CD4-positive, alpha-beta T cell treated with Interferon gamma for 1 hour (primary cell): ENCODE measurements at regions not wholly inside any gene's neighbourhood (a gene's known extent, or its start where the extent isn't known, plus 50 kb on each side); places are given as distances from the start of the nearest gene placed in this dataset.

Source experiments
- DNase-seq: peaks from one replicate; pipeline ENCODE4 v3.0.0-alpha.2; 2020

DNA sequence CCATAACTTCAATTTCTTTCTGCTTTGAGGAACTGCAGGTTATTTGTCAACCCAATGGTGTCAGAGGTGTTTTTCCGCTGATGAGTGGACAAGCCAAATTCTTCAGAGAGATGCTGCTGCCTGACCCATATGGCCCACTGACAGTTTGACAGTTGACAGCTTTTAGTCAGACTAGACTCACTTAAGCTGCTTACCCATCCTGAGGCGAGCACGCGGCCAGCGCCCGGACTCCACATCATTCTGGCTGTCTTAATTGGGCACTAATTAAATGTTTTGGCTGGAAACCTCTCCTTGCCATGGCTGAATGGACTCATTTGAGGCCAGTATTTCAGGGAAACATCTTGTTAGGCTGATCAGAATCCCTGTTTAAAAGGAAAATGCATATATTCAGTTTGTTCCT, 316.1 kb upstream of the FANCL start:
- DNase-seq: no peak

GRCh38 chr2:58553937-58554336, 312.8 kb upstream of the FANCL start:
- no peak for DNase-seq

DNA sequence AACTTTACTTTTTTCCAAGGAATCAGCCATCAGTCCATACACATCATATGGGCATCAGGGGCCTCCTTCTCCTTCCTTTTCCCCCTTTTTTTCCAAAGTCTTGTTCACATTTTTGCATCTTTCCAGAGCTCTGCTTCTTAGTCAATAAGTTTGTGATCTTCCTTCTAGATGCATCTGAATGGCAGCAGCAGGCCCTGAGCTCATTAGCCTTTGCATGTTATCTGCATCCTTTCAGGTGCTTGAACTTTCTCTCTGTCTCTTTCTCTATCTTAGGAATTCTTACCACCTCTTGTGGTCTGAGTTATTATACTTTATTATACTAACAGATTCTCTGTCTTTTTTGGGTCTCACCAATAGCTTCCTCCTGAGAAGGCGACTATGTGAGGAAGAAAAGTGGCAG, 312.4 kb upstream of the FANCL start:
- DNase-seq: no peak

GRCh38 chr2:58545300-58546280, 304.5 kb upstream of the FANCL start:
- no peak for DNase-seq

- DNase-seq: no peak
Observed at GRCh38 chr2:58543442-58543841, 302.3 kb upstream of the FANCL start.

- DNase-seq: no peak
Observed at GRCh38 chr2:58541511-58541910, 300.4 kb upstream of the FANCL start.

DNA sequence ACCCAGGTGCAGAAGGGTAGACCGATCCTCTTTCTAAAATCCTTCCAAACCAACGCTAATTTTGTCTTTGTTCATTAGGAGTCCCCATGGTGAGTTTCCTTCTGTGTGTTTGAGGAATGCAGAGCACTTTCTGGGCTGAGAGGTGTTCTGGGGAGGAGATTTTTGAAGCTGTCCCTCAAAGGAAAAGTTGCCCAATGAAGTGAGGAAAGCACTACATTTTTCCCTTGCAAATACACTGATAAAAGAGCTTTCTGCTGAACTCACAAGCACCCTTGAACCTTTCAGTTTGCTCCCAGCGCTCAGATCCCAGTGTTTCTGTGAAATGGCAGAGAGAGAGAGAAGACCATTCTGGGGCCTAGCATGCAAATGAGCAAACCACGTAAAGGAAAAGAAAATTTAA, 299.6 kb upstream of the FANCL start:
- no peak for DNase-seq

DNA sequence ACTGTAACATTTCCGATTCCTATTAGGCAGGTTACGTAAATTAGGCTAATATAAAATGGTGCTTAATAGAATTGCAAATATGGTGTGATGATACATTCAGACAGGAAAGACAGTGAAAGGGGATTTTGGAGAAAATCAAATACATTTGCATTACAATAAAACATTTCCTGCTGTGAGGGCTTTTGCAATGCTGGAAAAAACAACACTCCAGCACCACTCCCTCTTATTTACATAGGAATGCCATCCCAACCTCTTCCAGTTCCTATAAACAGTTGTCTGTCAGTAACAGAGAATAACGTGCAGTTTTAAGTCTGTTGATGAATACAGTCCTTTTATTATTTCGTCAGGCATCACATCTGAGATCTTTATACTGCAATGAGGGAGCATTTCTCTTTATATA, 298.8 kb upstream of the FANCL start:
- DNase-seq: no peak

DNA sequence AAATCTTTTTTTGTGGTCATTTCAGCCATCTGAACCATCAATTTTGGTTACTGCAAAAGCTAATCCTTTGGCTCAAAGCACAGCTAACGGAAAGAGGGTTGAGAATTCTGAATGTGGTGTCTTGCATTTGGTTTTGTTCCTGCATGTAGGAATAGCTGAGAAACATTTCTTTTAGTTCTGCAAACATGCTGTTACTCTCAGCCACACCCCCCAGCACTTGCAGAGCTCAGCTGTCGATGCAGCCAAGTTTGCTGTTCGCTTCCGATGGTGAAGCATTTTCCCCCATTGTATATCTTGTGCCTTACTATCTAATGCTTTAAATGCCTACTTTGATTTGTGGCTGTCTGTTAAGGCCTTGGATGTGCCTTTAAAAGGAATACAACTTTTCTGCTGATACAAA, 294.9 kb upstream of the FANCL start:
- no peak for DNase-seq

DNA sequence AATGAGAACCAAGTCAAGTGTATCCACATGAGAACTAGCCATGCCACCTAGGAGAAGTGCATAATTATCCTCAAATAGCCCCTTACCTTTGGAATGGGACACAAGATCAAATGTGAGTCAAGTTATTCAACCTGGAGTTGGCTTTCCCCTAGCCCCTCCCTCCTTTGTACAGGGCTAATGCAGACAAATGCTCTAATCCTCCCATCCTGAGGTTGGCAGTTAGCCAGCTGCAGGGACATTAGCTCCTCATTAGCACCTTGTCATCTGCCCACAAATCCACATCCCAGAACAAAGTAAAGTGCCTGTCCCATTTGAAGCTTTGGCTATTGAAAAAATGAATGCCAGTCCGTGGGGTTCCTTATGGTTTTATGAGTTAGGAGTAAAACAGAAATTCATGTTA, 294.1 kb upstream of the FANCL start:
- no peak for DNase-seq

DNA sequence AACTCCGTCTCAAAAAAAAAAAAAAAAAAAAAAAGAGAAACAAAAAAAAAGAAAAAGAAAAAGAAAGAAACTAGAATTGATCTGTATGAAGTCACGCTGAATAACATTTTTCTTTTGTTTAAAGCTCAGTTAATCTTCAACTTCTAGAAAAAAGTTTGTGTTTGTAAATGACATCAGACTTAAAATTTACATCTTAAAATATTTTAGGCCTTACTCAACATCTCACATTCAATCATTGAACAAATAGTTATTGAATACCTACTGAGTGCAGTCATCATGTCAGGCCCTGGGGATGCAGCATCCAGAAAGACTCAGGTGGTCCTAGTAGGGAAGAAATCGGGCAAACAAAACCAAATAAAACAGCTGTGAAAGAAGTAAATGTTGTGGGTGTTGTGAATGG, 292.3 kb upstream of the FANCL start:
- no peak for DNase-seq

DNA sequence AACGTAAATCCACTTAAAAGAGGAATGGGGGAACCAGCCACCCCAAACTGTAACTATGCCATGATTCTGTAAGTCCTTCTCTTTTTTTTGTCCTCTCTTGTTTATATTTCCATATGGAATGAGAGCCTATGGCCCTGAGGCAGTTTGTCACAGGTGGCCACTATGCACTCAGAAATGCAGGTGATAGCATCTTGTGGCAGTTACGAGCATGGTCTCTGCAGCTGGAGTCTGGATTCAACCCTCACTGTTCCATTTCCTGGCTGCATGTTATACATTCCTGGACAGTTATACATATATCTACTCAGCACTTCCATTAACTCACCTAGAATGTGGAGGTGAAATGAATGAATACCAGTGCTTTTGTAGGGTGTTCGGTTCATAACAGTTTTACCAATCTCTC, 291.5 kb upstream of the FANCL start:
- DNase-seq: no peak

DNA sequence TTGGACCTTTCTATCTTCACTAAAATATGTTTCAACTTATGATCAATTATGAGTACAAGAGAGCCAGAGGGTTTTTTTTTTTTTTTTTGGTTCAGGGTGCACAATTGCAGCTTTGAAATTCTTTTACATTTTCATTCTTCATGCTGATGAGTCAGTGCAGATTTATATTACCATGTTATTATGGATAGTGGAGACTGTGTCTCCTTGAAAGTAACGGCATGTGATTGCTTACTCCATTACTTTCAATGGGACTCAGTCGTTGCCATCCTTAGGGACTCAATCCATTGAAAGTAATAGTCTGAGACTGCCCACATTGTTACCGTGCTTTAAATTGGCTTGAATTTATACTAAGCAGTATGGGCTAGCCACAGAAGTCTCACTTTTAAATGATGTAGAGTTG, 286.5 kb upstream of the FANCL start:
- no peak for DNase-seq

DNA sequence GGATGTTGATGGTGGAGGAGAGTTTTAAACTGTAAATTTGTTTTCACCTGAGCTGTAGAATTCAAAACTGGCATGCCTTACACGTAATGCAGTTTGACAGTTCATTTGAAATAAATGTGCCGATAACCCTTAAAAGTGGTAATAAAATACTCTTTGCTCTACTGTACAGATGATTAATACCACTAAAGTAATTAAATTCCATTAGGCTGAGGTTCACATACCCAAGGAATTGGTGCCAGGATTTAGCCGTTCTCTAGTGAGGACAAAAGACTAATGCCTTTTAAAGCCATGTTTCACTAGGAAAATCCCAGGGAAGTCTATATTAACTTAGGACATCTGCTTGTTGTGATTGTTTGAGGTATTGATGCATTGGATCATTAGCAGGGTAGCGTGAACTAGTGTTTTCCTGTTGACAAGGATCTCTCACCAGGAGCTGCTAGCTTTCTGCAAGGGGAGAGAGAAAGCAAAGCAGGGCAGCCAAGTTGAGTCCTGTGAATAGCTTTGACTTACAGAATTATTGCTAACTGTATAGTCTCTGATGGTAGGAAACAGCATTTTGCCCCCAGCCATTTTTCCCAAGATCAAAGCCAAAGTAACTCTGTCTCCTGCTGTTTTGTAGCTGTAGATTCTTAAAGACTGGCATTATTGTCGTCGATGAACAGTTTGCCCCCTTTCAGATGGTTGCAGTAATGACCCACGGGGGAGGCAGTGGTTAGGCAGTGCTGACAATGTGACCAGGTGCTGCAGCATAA, 280.9 kb upstream of the FANCL start:
- DNase-seq: no peak

- DNase-seq: no peak
Observed at GRCh38 chr2:58520903-58521302, 279.8 kb upstream of the FANCL start.

- no peak for DNase-seq
Observed at GRCh38 chr2:58517881-58518280, 276.8 kb upstream of the FANCL start.

- DNase-seq: no peak
Observed at GRCh38 chr2:58516695-58517094, 275.6 kb upstream of the FANCL start.

DNA sequence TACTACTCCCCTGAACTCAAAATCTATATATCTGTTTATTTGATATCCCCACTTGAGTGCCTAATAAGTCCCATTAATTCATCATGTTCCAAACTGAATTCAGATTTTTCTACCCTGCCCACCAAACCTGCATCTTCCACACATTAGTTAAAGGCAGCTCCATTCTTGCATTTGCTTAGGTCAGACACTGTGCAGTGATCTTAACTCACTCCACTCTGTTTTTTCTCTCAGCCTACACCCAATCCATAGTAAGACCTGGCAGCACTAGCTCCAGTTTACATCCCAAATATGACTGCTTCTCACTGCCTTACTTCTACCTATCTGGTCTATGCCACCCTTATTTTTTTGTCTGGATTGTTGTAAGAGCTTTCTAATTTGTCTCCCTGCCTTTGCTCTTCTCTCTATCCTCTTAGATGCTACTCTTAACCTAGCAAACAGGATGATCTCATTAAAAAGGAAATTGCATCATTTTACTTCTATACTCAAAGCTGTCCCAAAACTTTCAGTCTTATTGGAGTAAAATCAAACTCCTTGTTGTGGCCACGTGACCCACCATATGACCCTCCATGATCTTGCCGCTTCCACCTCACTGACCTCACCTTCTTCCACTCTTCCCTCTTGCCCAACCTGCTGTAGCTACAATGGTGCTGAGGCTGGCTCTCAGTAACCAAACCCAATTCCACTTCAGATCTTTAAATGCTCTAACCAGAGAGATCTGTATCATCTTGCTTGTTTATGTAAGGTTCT, 274.9 kb upstream of the FANCL start:
- no peak for DNase-seq

GRCh38 chr2:58514252-58514651, 273.1 kb upstream of the FANCL start:
- DNase-seq: no peak

DNA sequence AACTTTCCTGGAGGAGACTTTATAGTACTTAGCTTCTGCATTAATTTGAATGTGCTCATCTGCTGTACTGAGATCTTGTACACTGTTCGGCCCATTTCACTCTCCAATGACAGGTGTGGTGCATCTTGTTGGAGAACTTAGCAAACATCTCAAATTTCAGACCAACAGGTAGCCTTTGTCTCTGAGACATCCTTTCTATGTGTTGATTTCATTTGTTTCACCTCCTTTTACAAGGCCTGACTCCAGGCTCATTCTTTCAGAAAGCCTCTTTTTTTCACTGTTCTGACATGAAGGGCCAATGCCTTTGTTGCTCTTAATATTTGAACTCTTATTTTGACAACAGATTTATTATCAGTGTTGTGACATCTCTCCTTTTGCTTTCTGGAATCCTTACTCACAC, 271.8 kb upstream of the FANCL start:
- no peak for DNase-seq

DNA sequence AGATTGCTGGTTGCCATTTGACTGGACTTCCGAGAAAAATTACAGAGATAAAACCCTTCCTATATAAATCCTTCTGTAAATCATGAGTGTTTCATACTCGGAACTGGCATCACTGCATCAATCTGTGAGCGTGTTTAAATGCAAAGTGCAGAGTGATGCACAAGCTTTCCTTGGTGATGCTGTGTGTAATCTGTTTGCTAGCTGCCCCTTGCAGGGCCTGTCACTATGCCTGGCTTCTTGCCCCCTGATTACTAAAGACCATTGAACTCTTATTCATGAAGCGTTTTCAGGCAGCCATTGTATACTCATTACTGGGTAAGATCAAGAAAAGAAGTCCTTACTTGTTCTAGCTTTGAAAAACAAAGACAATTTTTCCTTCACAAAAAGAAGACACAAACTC, 266.9 kb upstream of the FANCL start:
- no peak for DNase-seq

DNA sequence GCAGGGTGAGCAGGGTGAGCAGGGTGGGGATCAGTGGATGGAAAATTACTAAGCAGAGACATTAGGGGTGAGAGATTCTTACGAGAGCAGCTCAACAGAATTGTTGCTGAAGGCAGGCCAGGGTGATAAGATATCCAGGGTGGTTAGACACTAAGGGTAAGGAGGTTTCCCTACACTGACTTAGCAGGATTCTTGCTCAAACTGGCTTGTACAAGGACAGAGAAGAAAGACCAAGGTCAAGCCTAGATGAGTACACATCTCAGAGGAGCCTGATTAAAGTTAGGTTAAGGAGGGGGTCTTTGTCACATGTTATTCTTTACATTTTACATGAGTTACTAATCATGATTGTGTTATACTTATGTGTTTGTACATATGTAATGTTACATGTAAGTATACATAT, 262.8 kb upstream of the FANCL start:
- no peak for DNase-seq

GRCh38 chr2:58502931-58503330, 261.8 kb upstream of the FANCL start:
- no peak for DNase-seq
